ENCODE measurements at regions not wholly inside any gene's neighbourhood (a gene's known extent, or its start where the extent isn't known, plus 50 kb on each side); places are given as distances from the start of the nearest gene placed in this dataset.

DNA sequence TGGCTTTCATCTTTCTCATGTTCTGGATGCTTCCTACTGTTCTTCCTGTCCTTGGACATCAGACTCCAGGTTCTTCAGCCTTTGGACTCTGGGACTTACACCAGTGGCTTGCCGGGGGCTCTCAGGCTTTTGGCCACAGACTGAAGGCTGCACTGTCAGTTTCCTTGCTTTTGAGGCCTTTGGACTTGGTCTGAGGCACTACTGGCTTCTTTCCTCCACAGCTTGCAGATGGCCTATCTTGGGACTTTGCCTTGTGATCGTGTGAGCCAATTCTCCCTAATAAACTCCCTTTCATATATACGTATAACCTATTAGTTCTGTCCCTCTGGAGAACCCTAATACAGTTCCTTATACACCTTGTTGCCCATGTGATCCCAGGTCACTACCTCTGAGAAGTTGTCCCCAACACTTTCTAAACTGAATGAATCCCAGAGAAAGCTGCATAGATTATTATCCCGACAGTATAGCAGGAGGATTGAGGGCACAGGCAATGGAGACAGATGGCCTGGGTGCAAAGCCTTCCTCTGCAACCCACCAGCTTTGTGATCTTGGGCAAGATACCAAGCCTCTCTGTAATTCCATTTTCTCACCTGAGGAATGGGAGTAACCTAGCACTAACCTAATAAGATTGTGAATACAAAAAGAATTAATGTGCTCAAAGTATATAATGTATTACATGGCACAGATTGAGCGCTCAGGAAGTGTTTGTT is 449.6 kb upstream of the BRINP1 start:
- DNase-seq (ENCODE audit: low read depth, low spot score) = no peak
- Histone ChIP-seq H2AFZ (ENCODE audit: low read depth, low read length, poor library complexity, severe bottlenecking) (no peak overlapping the region), H3K27me3 (ENCODE audit: insufficient read depth, low read length) (no peaks in the 10 kb centered on the region), H3K79me2 (ENCODE audit: insufficient read depth, low read length) (no peaks in the 10 kb centered on the region), H3K9ac (ENCODE audit: low read length) (no peak overlapping the region), H4K20me1 (ENCODE audit: insufficient read depth) (no peaks in the 10 kb centered on the region), H3K36me3 (ENCODE audit: control insufficient read depth in 1 of 2, insufficient read depth in 2 of 2, low read length in 2 of 2) (no peaks in the 10 kb centered on the region), H3K4me2 (ENCODE audit: low read length) (no peak overlapping the region), H3K4me3 (replicated peaks in 1 of 2; ENCODE audit: low read depth in 1 of 2, low read length in 2 of 2) (no peak overlapping the region), H3K9me3 (ENCODE audit: control insufficient read depth in 1 of 2, insufficient read depth in 1 of 2, low read depth in 1 of 2, low read length in 2 of 2) (no peaks in the 10 kb centered on the region), H3K4me1 (ENCODE audit: control insufficient read depth in 1 of 2, insufficient read depth in 2 of 2, low read length in 2 of 2) (no peaks in the 10 kb centered on the region), H3K27ac (ENCODE audit: low read depth, low read length) (no peak overlapping the region), H3K9me2 (ENCODE audit: insufficient read depth) (no peaks in the 10 kb centered on the region)
- POLR2A ChIA-PET = no interaction called here
- RAD21 ChIA-PET (ENCODE audit: low non-redundant PET in 1 of 2, low total read pairs in 2 of 2, uncharacterized antibody in 2 of 2, unreplicated experiment in 2 of 2) = no interaction called here
- no peak for TF ChIP-seq ELF1 (IDR thresholded peaks at IDR 0.05; ENCODE audit: borderline replicate concordance, low read depth)
- TF ChIP-seq, protein P1, sequence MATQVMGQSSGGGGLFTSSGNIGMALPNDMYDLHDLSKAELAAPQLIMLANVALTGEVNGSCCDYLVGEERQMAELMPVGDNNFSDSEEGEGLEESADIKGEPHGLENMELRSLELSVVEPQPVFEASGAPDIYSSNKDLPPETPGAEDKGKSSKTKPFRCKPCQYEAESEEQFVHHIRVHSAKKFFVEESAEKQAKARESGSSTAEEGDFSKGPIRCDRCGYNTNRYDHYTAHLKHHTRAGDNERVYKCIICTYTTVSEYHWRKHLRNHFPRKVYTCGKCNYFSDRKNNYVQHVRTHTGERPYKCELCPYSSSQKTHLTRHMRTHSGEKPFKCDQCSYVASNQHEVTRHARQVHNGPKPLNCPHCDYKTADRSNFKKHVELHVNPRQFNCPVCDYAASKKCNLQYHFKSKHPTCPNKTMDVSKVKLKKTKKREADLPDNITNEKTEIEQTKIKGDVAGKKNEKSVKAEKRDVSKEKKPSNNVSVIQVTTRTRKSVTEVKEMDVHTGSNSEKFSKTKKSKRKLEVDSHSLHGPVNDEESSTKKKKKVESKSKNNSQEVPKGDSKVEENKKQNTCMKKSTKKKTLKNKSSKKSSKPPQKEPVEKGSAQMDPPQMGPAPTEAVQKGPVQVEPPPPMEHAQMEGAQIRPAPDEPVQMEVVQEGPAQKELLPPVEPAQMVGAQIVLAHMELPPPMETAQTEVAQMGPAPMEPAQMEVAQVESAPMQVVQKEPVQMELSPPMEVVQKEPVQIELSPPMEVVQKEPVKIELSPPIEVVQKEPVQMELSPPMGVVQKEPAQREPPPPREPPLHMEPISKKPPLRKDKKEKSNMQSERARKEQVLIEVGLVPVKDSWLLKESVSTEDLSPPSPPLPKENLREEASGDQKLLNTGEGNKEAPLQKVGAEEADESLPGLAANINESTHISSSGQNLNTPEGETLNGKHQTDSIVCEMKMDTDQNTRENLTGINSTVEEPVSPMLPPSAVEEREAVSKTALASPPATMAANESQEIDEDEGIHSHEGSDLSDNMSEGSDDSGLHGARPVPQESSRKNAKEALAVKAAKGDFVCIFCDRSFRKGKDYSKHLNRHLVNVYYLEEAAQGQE (IDR thresholded peaks at IDR 0.05; ENCODE audit: low read depth) = no peak
- no peak for TF ChIP-seq CBX3 (IDR thresholded peaks at IDR 0.05; ENCODE audit: low read depth)
- no peak for TF ChIP-seq SIN3A (IDR thresholded peaks at IDR 0.05; ENCODE audit: low read depth)
- TF ChIP-seq YY1 (IDR thresholded peaks at IDR 0.05; ENCODE audit: extremely low read depth, insufficient replicate concordance, low read depth, low read length) = no peak
- TF ChIP-seq POLR2AphosphoS5 (IDR thresholded peaks at IDR 0.05; ENCODE audit: low read depth, low read length) = no peak
- TF ChIP-seq JUND (IDR thresholded peaks at IDR 0.05) = no peak
- TF ChIP-seq, protein P2, sequence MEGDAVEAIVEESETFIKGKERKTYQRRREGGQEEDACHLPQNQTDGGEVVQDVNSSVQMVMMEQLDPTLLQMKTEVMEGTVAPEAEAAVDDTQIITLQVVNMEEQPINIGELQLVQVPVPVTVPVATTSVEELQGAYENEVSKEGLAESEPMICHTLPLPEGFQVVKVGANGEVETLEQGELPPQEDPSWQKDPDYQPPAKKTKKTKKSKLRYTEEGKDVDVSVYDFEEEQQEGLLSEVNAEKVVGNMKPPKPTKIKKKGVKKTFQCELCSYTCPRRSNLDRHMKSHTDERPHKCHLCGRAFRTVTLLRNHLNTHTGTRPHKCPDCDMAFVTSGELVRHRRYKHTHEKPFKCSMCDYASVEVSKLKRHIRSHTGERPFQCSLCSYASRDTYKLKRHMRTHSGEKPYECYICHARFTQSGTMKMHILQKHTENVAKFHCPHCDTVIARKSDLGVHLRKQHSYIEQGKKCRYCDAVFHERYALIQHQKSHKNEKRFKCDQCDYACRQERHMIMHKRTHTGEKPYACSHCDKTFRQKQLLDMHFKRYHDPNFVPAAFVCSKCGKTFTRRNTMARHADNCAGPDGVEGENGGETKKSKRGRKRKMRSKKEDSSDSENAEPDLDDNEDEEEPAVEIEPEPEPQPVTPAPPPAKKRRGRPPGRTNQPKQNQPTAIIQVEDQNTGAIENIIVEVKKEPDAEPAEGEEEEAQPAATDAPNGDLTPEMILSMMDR (IDR thresholded peaks at IDR 0.05 in 2 of 3, conservative IDR thresholded peaks at IDR 0.05 in 1 of 3; ENCODE audit: borderline replicate concordance in 1 of 3, insufficient read depth in 1 of 3, low read depth in 2 of 3, low read length in 2 of 3) = no peak
- TF ChIP-seq FOSL1 (IDR thresholded peaks at IDR 0.05; ENCODE audit: low read depth) = no peak
- no peak for TF ChIP-seq TCF7L2 (IDR thresholded peaks at IDR 0.05; ENCODE audit: borderline replicate concordance, extremely low read depth, insufficient read depth, insufficient read length)
- no peak for TF ChIP-seq CEBPB (IDR thresholded peaks at IDR 0.05; ENCODE audit: low read depth)
- TF ChIP-seq ZFX (IDR thresholded peaks at IDR 0.05) = no peak
- TF ChIP-seq EZH2phosphoT487 (IDR thresholded peaks at IDR 0.05; ENCODE audit: borderline replicate concordance) = no peak
- TF ChIP-seq, protein P3, sequence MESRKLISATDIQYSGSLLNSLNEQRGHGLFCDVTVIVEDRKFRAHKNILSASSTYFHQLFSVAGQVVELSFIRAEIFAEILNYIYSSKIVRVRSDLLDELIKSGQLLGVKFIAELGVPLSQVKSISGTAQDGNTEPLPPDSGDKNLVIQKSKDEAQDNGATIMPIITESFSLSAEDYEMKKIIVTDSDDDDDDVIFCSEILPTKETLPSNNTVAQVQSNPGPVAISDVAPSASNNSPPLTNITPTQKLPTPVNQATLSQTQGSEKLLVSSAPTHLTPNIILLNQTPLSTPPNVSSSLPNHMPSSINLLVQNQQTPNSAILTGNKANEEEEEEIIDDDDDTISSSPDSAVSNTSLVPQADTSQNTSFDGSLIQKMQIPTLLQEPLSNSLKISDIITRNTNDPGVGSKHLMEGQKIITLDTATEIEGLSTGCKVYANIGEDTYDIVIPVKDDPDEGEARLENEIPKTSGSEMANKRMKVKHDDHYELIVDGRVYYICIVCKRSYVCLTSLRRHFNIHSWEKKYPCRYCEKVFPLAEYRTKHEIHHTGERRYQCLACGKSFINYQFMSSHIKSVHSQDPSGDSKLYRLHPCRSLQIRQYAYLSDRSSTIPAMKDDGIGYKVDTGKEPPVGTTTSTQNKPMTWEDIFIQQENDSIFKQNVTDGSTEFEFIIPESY (IDR thresholded peaks at IDR 0.05; ENCODE audit: extremely low read depth, insufficient replicate concordance, low read length) = no peak
- TF ChIP-seq RAD21 (IDR thresholded peaks at IDR 0.05; ENCODE audit: low read depth) = no peak
- TF ChIP-seq, protein P4, sequence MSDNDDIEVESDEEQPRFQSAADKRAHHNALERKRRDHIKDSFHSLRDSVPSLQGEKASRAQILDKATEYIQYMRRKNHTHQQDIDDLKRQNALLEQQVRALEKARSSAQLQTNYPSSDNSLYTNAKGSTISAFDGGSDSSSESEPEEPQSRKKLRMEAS (IDR thresholded peaks at IDR 0.05) = no peak
- no peak for TF ChIP-seq EGR1 (IDR thresholded peaks at IDR 0.05; ENCODE audit: low read depth)
- ATAC-seq = no peak
- CTCF ChIA-PET = no interaction called here
- no TSS peak for BruUV-seq (replicated peaks)
- intact Hi-C loops (cut with micrococcal nuclease) = no loop called here

Data from HCT116 (cell line).